B cell (primary cell): ENCODE measurements at regions not wholly inside any gene's neighbourhood (a gene's known extent, or its start where the extent isn't known, plus 50 kb on each side); places are given as distances from the start of the nearest gene placed in this dataset.

ENCODE experiments used
- CTCF ChIP-seq: fragments of 200-600 bp; IDR thresholded peaks from one replicate; pipeline ENCODE4 v1.8.0; 2022; ENCODE audit warnings: antibody characterized with exemption, mild to moderate bottlenecking
- EZH2 ChIP-seq: IDR thresholded peaks from 2 replicates; pipeline ENCODE4 v1.6.1; 2012; ENCODE audit warnings: borderline replicate concordance, low read depth, mild to moderate bottlenecking, moderate library complexity, low read length; ENCODE audit not compliant: insufficient read depth, poor library complexity, severe bottlenecking

- TF ChIP-seq CTCF (no peak), EZH2 (no peak)
Measured at GRCh38 chr4:59869559-59869958, 1330.6 kb upstream of the ADGRL3 start.
